ENCODE measurements at regions not wholly inside any gene's neighbourhood (a gene's known extent, or its start where the extent isn't known, plus 50 kb on each side); places are given as distances from the start of the nearest gene placed in this dataset.

GRCh38 chr3:153290268-153291015 is 128.4 kb downstream of the RAP2B start:
- Histone ChIP-seq H3K27ac (ENCODE audit: extremely low read depth, low read depth, low read length) (no peak overlapping the region), H3K4me3 (ENCODE audit: low read depth, low read length) (no peak overlapping the region), H3K9me3 (ENCODE audit: control insufficient read depth, insufficient read depth, low read depth, low read length) (no peaks in the 10 kb centered on the region), H3K36me3 (ENCODE audit: control insufficient read depth in 2 of 2, insufficient read depth in 1 of 2, low read length in 2 of 2) (no peaks in the 10 kb centered on the region), H3K4me1 (ENCODE audit: control insufficient read depth, insufficient read depth, low read length) (no peaks in the 10 kb centered on the region)
- TF ChIP-seq YY2 (tag by site-specific recombination; IDR thresholded peaks at IDR 0.05) (no peak), ZNF248 (tag by site-specific recombination; IDR thresholded peaks at IDR 0.05) (no peak), ZNF324 (tag by site-specific recombination; IDR thresholded peaks at IDR 0.05) (no peak), ZNF513 (tag by site-specific recombination; IDR thresholded peaks at IDR 0.05) (no peak), SETDB1 (IDR thresholded peaks at IDR 0.05; ENCODE audit: insufficient read length, low read length) (no peak), ZNF18 (tag by site-specific recombination; IDR thresholded peaks at IDR 0.05) (no peak), ZNF621 (tag by site-specific recombination; IDR thresholded peaks at IDR 0.05) (no peak), ZNF549 (tag by site-specific recombination; IDR thresholded peaks at IDR 0.05) (no peak), ZNF600 (tag by site-specific recombination; IDR thresholded peaks at IDR 0.05) (no peak), PBX3 (CRISPR knock-in tag; IDR thresholded peaks at IDR 0.05) (no peak), ZNF777 (tag by site-specific recombination; IDR thresholded peaks at IDR 0.05; ENCODE audit: borderline replicate concordance) (no peak), HIC1 (tag by site-specific recombination; IDR thresholded peaks at IDR 0.05) (no peak)
- ChIA-PET CTCF (interaction anchor here (0.6 to 1.4 kb wide), 10 partner anchors 10 to 630 kb away, joined by 3 to 5 read pairs (median 3); no protein-coding TSS in a partner anchor), POLR2A (no interaction called here)

GRCh38 chr3:153291059-153291685 is 129.1 kb downstream of the RAP2B start:
- ChIA-PET POLR2A (no interaction called here), CTCF (interaction anchor here (0.7 to 1.4 kb wide), 6 partner anchors 123 to 630 kb away, joined by 3 to 5 read pairs (median 3); no protein-coding TSS in a partner anchor)
- H3K27ac ChIP-seq (ENCODE audit: extremely low read depth, low read depth, low read length): no peak overlapping the region
- H3K36me3 ChIP-seq (ENCODE audit: control insufficient read depth in 2 of 2, insufficient read depth in 1 of 2, low read length in 2 of 2): no peaks in the 10 kb centered on the region
- no peaks in the 10 kb centered on the region for H3K9me3 ChIP-seq (ENCODE audit: control insufficient read depth, insufficient read depth, low read depth, low read length)
- no peak overlapping the region for H3K4me3 ChIP-seq (ENCODE audit: low read depth, low read length)
- no peaks in the 10 kb centered on the region for H3K4me1 ChIP-seq (ENCODE audit: control insufficient read depth, insufficient read depth, low read length)
- TF ChIP-seq EGR2 (tag by site-specific recombination; IDR thresholded peaks at IDR 0.05; ENCODE audit: low read depth) (no peak), ZNF654 (tag by site-specific recombination; IDR thresholded peaks at IDR 0.05; ENCODE audit: low read depth) (peak; percentile 18)

Data from HEK293 (cell line).